Thymus (tissue), 11 donors: ENCODE measurements at regions not wholly inside any gene's neighbourhood (a gene's known extent, or its start where the extent isn't known, plus 50 kb on each side); places are given as distances from the start of the nearest gene placed in this dataset.
"Not testable (repeated sequence)": the region's sequence is repeated elsewhere in the genome, so short reads cannot be mapped to it uniquely, and the experiment has no call there.

ENCODE experiments used
- DNase-seq, 9 donors: peaks; one replicate each; pipeline ENCODE4 v3.0.0-alpha.2; 2013; ENCODE audit warnings: low spot score in 9 of 9, low read depth in 6 of 9, missing footprints in 1 of 9
- H3K27ac ChIP-seq, 2 donors: one replicate each; pipeline ENCODE4 v1.5.1; 2013; ENCODE audit warnings: control low read depth in 1 of 2, low read depth in 1 of 2, low read length in 1 of 2, mild to moderate bottlenecking in 1 of 2, moderate library complexity in 1 of 2
- H3K27me3 ChIP-seq, 2 donors: one replicate each; pipeline ENCODE4 v1.5.1; 2013; ENCODE audit warnings: low read length in 1 of 2; ENCODE audit not compliant: control insufficient read depth in 2 of 2, insufficient read depth in 1 of 2
- H3K36me3 ChIP-seq, 2 donors: one replicate each; pipeline ENCODE4 v1.5.1; 2013; ENCODE audit warnings: low read length in 1 of 2, mild to moderate bottlenecking in 1 of 2, moderate library complexity in 1 of 2; ENCODE audit not compliant: control insufficient read depth in 2 of 2, insufficient read depth in 2 of 2
- H3K4me1 ChIP-seq, 2 donors: one replicate each; pipeline ENCODE4 v1.5.1; 2013; ENCODE audit warnings: low read length in 2 of 2; ENCODE audit not compliant: control insufficient read depth in 2 of 2, insufficient read depth in 2 of 2
- H3K4me3 ChIP-seq, 2 donors: one replicate each; pipeline ENCODE4 v1.5.1; 2013; ENCODE audit warnings: low read length in 2 of 2, control low read depth in 1 of 2, mild to moderate bottlenecking in 1 of 2
- H3K9me3 ChIP-seq, 2 donors: one replicate each; pipeline ENCODE4 v1.5.1; 2013; ENCODE audit warnings: low read length in 1 of 2, mild to moderate bottlenecking in 1 of 2; ENCODE audit not compliant: control insufficient read depth in 2 of 2, insufficient read depth in 1 of 2
- WGBS: extraction: QIAGEN DNeasy Blood & Tissue Kit; methylation state at CpG from one replicate; pipeline ENCODE4 v1.1.7; 2013; 5-methylcytosine and 5-hydroxymethylcytosine counted together
- donor health status: healthy.

GRCh38 chr4:141350122-141350905 is 129.6 kb downstream of the ZNF330 start:
- DNase-seq, result no peak
- Histone ChIP-seq H3K9me3 (no peaks in the 10 kb centered on the region), H3K27ac (no peak overlapping the region), H3K27me3 (no peaks in the 10 kb centered on the region), H3K36me3 (no peaks in the 10 kb centered on the region), H3K4me3 (no peak overlapping the region), H3K4me1 (no peaks in the 10 kb centered on the region)
- 97% methylated on average over 3 of the region's 3 CpGs for WGBS

GRCh38 chr4:141352331-141352730 is 131.6 kb downstream of the ZNF330 start:
- Histone ChIP-seq H3K4me3 (no peak overlapping the region), H3K36me3 (no peaks in the 10 kb centered on the region), H3K27me3 (no peaks in the 10 kb centered on the region), H3K4me1 (no peaks in the 10 kb centered on the region), H3K9me3 (no peaks in the 10 kb centered on the region), H3K27ac (no peak overlapping the region)
- no peak for DNase-seq
- 89% methylated on average over 2 of the region's 2 CpGs for WGBS

- no peaks in the 10 kb centered on the region for H3K4me1 ChIP-seq
- 43% methylated on average over 5 of the region's 5 CpGs for WGBS
- no peaks in the 10 kb centered on the region for H3K9me3 ChIP-seq
- H3K36me3 ChIP-seq, result no peaks in the 10 kb centered on the region
- no peak for DNase-seq
- H3K27me3 ChIP-seq, result no peaks in the 10 kb centered on the region
- H3K27ac ChIP-seq, result no peak overlapping the region
- H3K4me3 ChIP-seq, result no peak overlapping the region
These were observed 132.3 kb downstream of the ZNF330 start for GRCh38 chr4:141352909-141353525.

GRCh38 chr4:141356321-141356962 is 135.7 kb downstream of the ZNF330 start:
- Histone ChIP-seq H3K36me3 (no peaks in the 10 kb centered on the region), H3K27me3 (no peaks in the 10 kb centered on the region), H3K4me1 (no peaks in the 10 kb centered on the region), H3K9me3 (no peaks in the 10 kb centered on the region), H3K4me3 (no peak overlapping the region), H3K27ac (no peak overlapping the region)
- 6% methylated on average over 1 of the region's 1 CpG for WGBS
- no peak for DNase-seq

GRCh38 chr4:141356963-141357335 is 136.3 kb downstream of the ZNF330 start:
- no peaks in the 10 kb centered on the region for H3K4me1 ChIP-seq
- no peak overlapping the region for H3K27ac ChIP-seq
- no peak for DNase-seq

GRCh38 chr4:141368241-141368640 is 147.5 kb downstream of the ZNF330 start:
- H3K36me3 ChIP-seq, H3K4me3 ChIP-seq, H3K9me3 ChIP-seq, H3K27me3 ChIP-seq, H3K27ac ChIP-seq, DNase-seq, H3K4me1 ChIP-seq: not testable (repeated sequence)
- 95% methylated on average over 3 of the region's 3 CpGs for WGBS

More at GRCh38 chr4:141356963-141357335, 136.3 kb downstream of the ZNF330 start:
- H3K36me3 ChIP-seq, result no peaks in the 10 kb centered on the region
- no peaks in the 10 kb centered on the region for H3K9me3 ChIP-seq
- H3K27me3 ChIP-seq, result no peaks in the 10 kb centered on the region
- no peak overlapping the region for H3K4me3 ChIP-seq

GRCh38 chr4:141371206-141371605 is 150.5 kb downstream of the ZNF330 start:
- H3K36me3 ChIP-seq, result no peaks in the 10 kb centered on the region
- no peak for DNase-seq
- H3K9me3 ChIP-seq, result peaks cover 0 to 6% of the 10 kb centered on the region in 2 donors
- no peaks in the 10 kb centered on the region for H3K27me3 ChIP-seq
- no peak overlapping the region for H3K4me3 ChIP-seq
- 91% methylated on average over 3 of the region's 3 CpGs for WGBS
- H3K27ac ChIP-seq, result no peak overlapping the region
- H3K4me1 ChIP-seq, result no peaks in the 10 kb centered on the region

GRCh38 chr4:141375855-141376254 is 155.2 kb downstream of the ZNF330 start:
- H3K4me1 ChIP-seq, result no peaks in the 10 kb centered on the region
- no peak overlapping the region for H3K4me3 ChIP-seq
- DNase-seq, result no peak
- no peaks in the 10 kb centered on the region for H3K36me3 ChIP-seq
- peaks cover 0 to 10% of the 10 kb centered on the region in 2 donors for H3K9me3 ChIP-seq
- no peak overlapping the region for H3K27ac ChIP-seq
- no peaks in the 10 kb centered on the region for H3K27me3 ChIP-seq
- 96% methylated on average over 2 of the region's 2 CpGs for WGBS

GRCh38 chr4:141376769-141377168 is 156.1 kb downstream of the ZNF330 start:
- H3K27ac ChIP-seq, result no peak overlapping the region
- no peaks in the 10 kb centered on the region for H3K36me3 ChIP-seq
- no peak for DNase-seq
- peaks cover 0 to 10% of the 10 kb centered on the region in 2 donors for H3K9me3 ChIP-seq
- H3K4me3 ChIP-seq, result no peak overlapping the region
- no peaks in the 10 kb centered on the region for H3K4me1 ChIP-seq
- WGBS, result 99% methylated on average over 2 of the region's 2 CpGs
- H3K27me3 ChIP-seq, result no peaks in the 10 kb centered on the region
